Astrocyte (in vitro differentiated cells and primary cell): ENCODE measurements at regions not wholly inside any gene's neighbourhood (a gene's known extent, or its start where the extent isn't known, plus 50 kb on each side); places are given as distances from the start of the nearest gene placed in this dataset.

ENCODE experiments used
- DNase-seq: peaks from one replicate; pipeline ENCODE4 v3.0.0-alpha.2; 2010; ENCODE audit warnings: low read depth
- FAIRE-seq: peaks from 2 replicates; lab custom pipeline; 2011; peaks lifted over from hg19 to GRCh38; lab: Jason Lieb, UNC
- H2AFZ ChIP-seq: 2 replicates; pipeline ENCODE4 v1.6.0; 2012; ENCODE audit warnings: low read depth, low read length, inconsistent platforms
- H3K27ac ChIP-seq: 2 replicates; pipeline ENCODE4 v1.5.1; 2011; ENCODE audit warnings: low read depth, low read length, inconsistent platforms
- H3K27me3 ChIP-seq: 2 replicates; pipeline ENCODE4 v1.6.0; 2011; ENCODE audit warnings: low read length, inconsistent platforms; ENCODE audit not compliant: insufficient read depth
- H3K36me3 ChIP-seq: 2 replicates; pipeline ENCODE4 v1.5.1; 2011; ENCODE audit warnings: low read length, inconsistent platforms; ENCODE audit not compliant: insufficient read depth
- H3K4me1 ChIP-seq: 2 replicates; pipeline ENCODE4 v1.5.1; 2011; ENCODE audit warnings: low read length, inconsistent platforms; ENCODE audit not compliant: insufficient read depth
- H3K4me2 ChIP-seq: 2 replicates; pipeline ENCODE4 v1.6.0; 2012; ENCODE audit warnings: low read length, inconsistent platforms
- H3K4me3 ChIP-seq: 2 replicates; pipeline ENCODE4 v1.5.1; 2011; ENCODE audit warnings: low read depth, mild to moderate bottlenecking, low read length, inconsistent platforms; ENCODE audit not compliant: insufficient read depth
- H3K79me2 ChIP-seq: 2 replicates; pipeline ENCODE4 v1.6.0; 2012; ENCODE audit warnings: mild to moderate bottlenecking, low read length, inconsistent platforms; ENCODE audit not compliant: insufficient read depth
- H3K9ac ChIP-seq: 2 replicates; pipeline ENCODE4 v1.6.0; 2012; ENCODE audit warnings: mild to moderate bottlenecking, low read length, inconsistent platforms
- H3K9me3 ChIP-seq: 2 replicates; pipeline ENCODE4 v1.5.1; 2012; ENCODE audit warnings: low read depth, mild to moderate bottlenecking, low read length, inconsistent platforms; ENCODE audit not compliant: insufficient read depth
- H4K20me1 ChIP-seq: 2 replicates; pipeline ENCODE4 v1.6.0; 2012; ENCODE audit warnings: low read length, inconsistent platforms; ENCODE audit not compliant: insufficient read depth
- H3K27ac Mint-ChIP-seq: one replicate; pipeline ENCODE4 v1.8.0; 2021; ENCODE audit warnings: mild to moderate bottlenecking, mixed read lengths; ENCODE audit not compliant: unreplicated experiment
- H3K27me3 Mint-ChIP-seq: one replicate; pipeline ENCODE4 v1.8.0; 2021; ENCODE audit warnings: low read depth, mixed read lengths; ENCODE audit not compliant: unreplicated experiment
- H3K36me3 Mint-ChIP-seq: one replicate; pipeline ENCODE4 v1.8.0; 2021; ENCODE audit warnings: low read depth, mixed read lengths; ENCODE audit not compliant: unreplicated experiment
- H3K4me1 Mint-ChIP-seq: one replicate; pipeline ENCODE4 v1.8.0; 2021; ENCODE audit warnings: low read depth, mixed read lengths; ENCODE audit not compliant: unreplicated experiment
- H3K4me3 Mint-ChIP-seq: one replicate; pipeline ENCODE4 v1.8.0; 2021; ENCODE audit warnings: mild to moderate bottlenecking, moderate library complexity, mixed read lengths; ENCODE audit not compliant: unreplicated experiment
- H3K9me3 Mint-ChIP-seq: one replicate; pipeline ENCODE4 v1.8.0; 2021; ENCODE audit warnings: mild to moderate bottlenecking, mixed read lengths; ENCODE audit not compliant: unreplicated experiment
- CTCF ChIP-seq: IDR thresholded peaks from 2 replicates; pipeline ENCODE4 v1.5.1; 2011; ENCODE audit warnings: low read depth, mild to moderate bottlenecking, inconsistent platforms, low read length, moderate library complexity; ENCODE audit not compliant: insufficient read depth
- EZH2 ChIP-seq: IDR thresholded peaks from 2 replicates; pipeline ENCODE4 v1.6.1; 2012; ENCODE audit warnings: mild to moderate bottlenecking, low read length, inconsistent platforms; ENCODE audit not compliant: insufficient read depth

DNA sequence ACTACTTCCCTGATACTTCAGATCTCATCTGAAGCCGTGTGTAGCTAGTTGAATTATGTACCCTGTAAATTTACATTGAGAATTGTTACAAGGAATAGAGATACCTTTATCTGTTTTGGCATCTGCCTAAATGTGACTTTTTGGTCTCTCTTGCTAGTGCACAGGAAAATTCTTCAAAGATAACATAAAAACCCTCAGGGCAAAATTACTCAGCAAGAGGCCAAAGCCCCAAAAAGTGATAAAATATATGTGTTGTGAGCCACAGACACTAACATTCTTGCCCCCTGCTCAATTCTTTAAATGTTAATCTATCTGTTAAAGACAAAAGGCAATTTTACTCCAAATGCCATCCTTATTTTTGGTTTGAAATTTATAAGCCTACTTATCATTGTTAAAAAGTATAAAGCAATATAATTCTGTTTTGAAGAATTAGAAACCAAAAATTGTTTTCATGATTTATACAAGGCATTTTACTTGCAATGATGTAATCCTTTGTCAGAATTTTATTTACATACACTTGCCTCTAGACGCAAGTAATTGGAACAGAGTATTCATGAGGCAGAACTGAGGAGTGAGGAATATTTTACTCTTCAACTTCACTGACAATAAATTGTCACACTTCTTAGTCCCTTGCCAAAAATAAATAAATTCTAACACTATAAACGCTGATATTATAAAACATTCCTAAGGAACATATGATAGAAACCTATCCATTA is 186.2 kb downstream of the EPM2A start:
- H3K4me3 Mint-ChIP-seq = no peak overlapping the region
- peaks cover 29% of the 10 kb centered on the region for H3K4me1 Mint-ChIP-seq
- H3K4me2 ChIP-seq = no peak overlapping the region
- H3K36me3 ChIP-seq = no peaks in the 10 kb centered on the region
- no peaks in the 10 kb centered on the region for H3K27me3 ChIP-seq
- H3K9me3 ChIP-seq = no peaks in the 10 kb centered on the region
- no peaks in the 10 kb centered on the region for H3K79me2 ChIP-seq
- DNase-seq (no peak), FAIRE-seq (no peak)
- TF ChIP-seq EZH2 = no peak
- no peak for TF ChIP-seq CTCF
- peaks cover 6% of the 10 kb centered on the region for H3K4me1 ChIP-seq
- H3K9ac ChIP-seq = no peak overlapping the region
- no peak overlapping the region for H3K27ac ChIP-seq
- no peaks in the 10 kb centered on the region for H3K36me3 Mint-ChIP-seq
- no peaks in the 10 kb centered on the region for H3K27me3 Mint-ChIP-seq
- H3K4me3 ChIP-seq = no peak overlapping the region
- no peaks in the 10 kb centered on the region for H3K9me3 Mint-ChIP-seq
- no peak overlapping the region for H3K27ac Mint-ChIP-seq
- no peak overlapping the region for H2AFZ ChIP-seq
- no peaks in the 10 kb centered on the region for H4K20me1 ChIP-seq

DNA sequence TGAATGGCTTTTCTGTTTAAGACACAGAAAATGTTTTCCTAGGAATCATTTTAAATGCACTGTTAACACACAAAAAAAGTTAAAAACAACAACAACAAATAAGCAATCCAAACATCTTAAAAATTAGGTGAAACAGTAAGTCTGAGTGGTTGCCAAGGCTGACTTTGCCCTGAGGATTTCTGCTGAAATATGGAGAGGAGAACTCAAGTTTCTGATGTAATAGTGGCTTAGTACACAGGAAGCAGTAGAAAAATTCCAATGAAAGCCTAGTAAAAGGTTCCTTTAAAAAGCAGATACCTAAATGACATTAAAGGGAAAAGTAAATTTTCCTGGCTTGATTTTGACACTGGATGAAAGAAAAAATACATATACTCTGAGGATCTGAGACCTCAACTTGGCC is 184.2 kb downstream of the EPM2A start:
- no peak for TF ChIP-seq CTCF
- no peak for TF ChIP-seq EZH2
- Histone ChIP-seq H3K4me3 (no peak overlapping the region), H3K27ac (no peak overlapping the region), H3K27me3 (no peaks in the 10 kb centered on the region), H3K4me1 (no peaks in the 10 kb centered on the region), H3K79me2 (no peaks in the 10 kb centered on the region), H3K4me2 (no peak overlapping the region), H3K9ac (no peak overlapping the region), H3K36me3 (no peaks in the 10 kb centered on the region), H2AFZ (no peak overlapping the region), H4K20me1 (no peaks in the 10 kb centered on the region), H3K9me3 (no peaks in the 10 kb centered on the region)
- peaks cover 18% of the 10 kb centered on the region for H3K4me1 Mint-ChIP-seq
- no peak overlapping the region for H3K4me3 Mint-ChIP-seq
- no peaks in the 10 kb centered on the region for H3K9me3 Mint-ChIP-seq
- H3K27me3 Mint-ChIP-seq = no peaks in the 10 kb centered on the region
- FAIRE-seq (no peak), DNase-seq (no peak)
- peak overlapping the region; percentile 64 for H3K27ac Mint-ChIP-seq
- no peaks in the 10 kb centered on the region for H3K36me3 Mint-ChIP-seq

- no peaks in the 10 kb centered on the region for H3K9me3 Mint-ChIP-seq
- H3K36me3 Mint-ChIP-seq = no peaks in the 10 kb centered on the region
- peaks cover 8% of the 10 kb centered on the region for H3K4me1 Mint-ChIP-seq
- TF ChIP-seq EZH2 = no peak
- TF ChIP-seq CTCF = no peak
- H3K27ac Mint-ChIP-seq = no peak overlapping the region
- H3K36me3 ChIP-seq = no peaks in the 10 kb centered on the region
- no peaks in the 10 kb centered on the region for H3K27me3 Mint-ChIP-seq
- H3K4me1 ChIP-seq = no peaks in the 10 kb centered on the region
- H3K27me3 ChIP-seq = no peaks in the 10 kb centered on the region
- H3K4me2 ChIP-seq = no peak overlapping the region
- no peak overlapping the region for H3K4me3 ChIP-seq
- no peaks in the 10 kb centered on the region for H3K79me2 ChIP-seq
- no peaks in the 10 kb centered on the region for H3K9me3 ChIP-seq
- H3K4me3 Mint-ChIP-seq = no peak overlapping the region
- FAIRE-seq (no peak), DNase-seq (no peak)
- H2AFZ ChIP-seq = no peak overlapping the region
- no peak overlapping the region for H3K27ac ChIP-seq
- H3K9ac ChIP-seq = no peak overlapping the region
- H4K20me1 ChIP-seq = no peaks in the 10 kb centered on the region
These were observed 180.2 kb downstream of the EPM2A start for GRCh38 chr6:145555084-145555483.
